Erythroblast (primary cell): ENCODE measurements at regions not wholly inside any gene's neighbourhood (a gene's known extent, or its start where the extent isn't known, plus 50 kb on each side); places are given as distances from the start of the nearest gene placed in this dataset.
"Not testable (repeated sequence)": the region's sequence is repeated elsewhere in the genome, so short reads cannot be mapped to it uniquely, and the experiment has no call there.

Source experiments
- GATA1 ChIP-seq: IDR thresholded peaks from 2 replicates; pipeline ENCODE4 v1.6.1; 2011; ENCODE audit warnings: low read depth, mild to moderate bottlenecking, control low read depth, low read length, moderate library complexity
- POLR2A ChIP-seq: IDR thresholded peaks from 2 replicates; pipeline ENCODE4 v1.6.1; 2011; ENCODE audit warnings: mild to moderate bottlenecking, low read length

- not testable (repeated sequence) for TF ChIP-seq POLR2A, GATA1
These were observed 361.9 kb upstream of the API5 start for GRCh38 chr11:42949738-42950376.
